Panc1 (cell line): ENCODE measurements at regions not wholly inside any gene's neighbourhood (a gene's known extent, or its start where the extent isn't known, plus 50 kb on each side); places are given as distances from the start of the nearest gene placed in this dataset.

Source experiments
- ATAC-seq: fragments of 200-7000 bp; cut with Tn5 transposase; 2 replicates; pipeline ENCODE4 v1.9.1; 2020; ENCODE audit warnings: mild to moderate bottlenecking, moderate library complexity
- BruUV-seq: library from RNA; stranded (reverse); fragments of 400-500 nt; replicated peaks from 2 replicates; lab custom pipeline; 2021; lab: Mats Ljungman, UMichigan
- CTCF ChIA-PET: fragments of 300-600 bp; sonication (Branson Sonifier 250); formaldehyde crosslinking; loops from one replicate; lab custom pipeline; 2022; ENCODE audit warnings: antibody characterized with exemption; lab: Charles Lee
- POLR2A ChIA-PET: fragments of 300-600 bp; sonication (Branson Sonifier 250); formaldehyde crosslinking; loops from one replicate; lab custom pipeline; 2022; ENCODE audit warnings: antibody characterized with exemption; lab: Charles Lee
- DNase-seq: peaks from one replicate; pipeline ENCODE4 v3.0.0-alpha.2; 2010; ENCODE audit warnings: low read depth, low spot score
- H3K27ac ChIP-seq: 2 replicates; pipeline ENCODE4 v1.5.1; 2011; ENCODE audit warnings: mild to moderate bottlenecking, low read length, inconsistent platforms
- H3K27me3 ChIP-seq: fragments of 200-500 bp; sonication (Bioruptor generic); 2 replicates; pipeline ENCODE4 v1.6.0; 2014; ENCODE audit warnings: low read length, inconsistent platforms; ENCODE audit not compliant: control insufficient read depth, insufficient read depth
- H3K36me3 ChIP-seq: fragments of 200-500 bp; sonication (Bioruptor generic); 2 replicates; pipeline ENCODE4 v1.5.1; 2014; ENCODE audit warnings: inconsistent platforms, mild to moderate bottlenecking, low read length, moderate library complexity; ENCODE audit not compliant: control insufficient read depth, insufficient read depth
- H3K4me1 ChIP-seq: 2 replicates; pipeline ENCODE4 v1.5.1; 2011; ENCODE audit warnings: inconsistent platforms, mild to moderate bottlenecking, low read length, moderate library complexity; ENCODE audit not compliant: control insufficient read depth, insufficient read depth
- H3K4me3 ChIP-seq, 2 experiments: 2 replicates each; pipeline ENCODE4 v1.5.1; 2011 to 2012; ENCODE audit warnings: low read depth in 2 of 2, low read length in 2 of 2, mild to moderate bottlenecking in 2 of 2, inconsistent platforms in 1 of 2, moderate library complexity in 1 of 2
- H3K9me3 ChIP-seq: fragments of 200-500 bp; sonication (Bioruptor generic); 2 replicates; pipeline ENCODE4 v1.5.1; 2014; ENCODE audit warnings: low read depth, mild to moderate bottlenecking, inconsistent platforms, low read length, moderate library complexity; ENCODE audit not compliant: control insufficient read depth, insufficient read depth
- CTCF ChIP-seq: fragments of 450-650 bp; IDR thresholded peaks from 2 replicates; pipeline ENCODE4 v1.5.1; 2017; ENCODE audit warnings: mild to moderate bottlenecking
- POLR2AphosphoS5 ChIP-seq: IDR thresholded peaks from 2 replicates; pipeline ENCODE4 v1.6.1; 2012; ENCODE audit warnings: mild to moderate bottlenecking, low read depth, low read length, moderate library complexity
- REST ChIP-seq, 2 experiments: IDR thresholded peaks; 2 replicates each; pipeline ENCODE4 v1.6.1; 2011 to 2012; ENCODE audit warnings: low read depth in 2 of 2, control low read depth in 1 of 2, low read length in 1 of 2, mild to moderate bottlenecking in 1 of 2, moderate library complexity in 1 of 2; ENCODE audit not compliant: insufficient read depth in 1 of 2
- SIN3A ChIP-seq: IDR thresholded peaks from 2 replicates; pipeline ENCODE4 v1.6.1; 2012; ENCODE audit warnings: low read depth, mild to moderate bottlenecking, low read length, moderate library complexity, borderline replicate concordance; ENCODE audit not compliant: insufficient read depth
- TCF7L2 ChIP-seq: IDR thresholded peaks from 2 replicates; pipeline ENCODE4 v1.6.1; 2011; ENCODE audit warnings: mild to moderate bottlenecking, low read depth, low read length, inconsistent platforms
- in situ Hi-C: cut with HindIII; loops from 2 replicates; pipeline ENCODE4 v1.10.0; 2016; ENCODE audit warnings: low sequenced_read_pairs, low pct_unique_long_range_greater_than_20kb
- intact Hi-C: fragments of 100-400 bp; cut with micrococcal nuclease; formaldehyde crosslinking; loops from one replicate; pipeline ENCODE4 v1.10.0; 2022; ENCODE audit not compliant: unreplicated experiment

GRCh38 chr6:51542475-51542874 is 544.9 kb downstream of the PKHD1 start:
- intact Hi-C loops: loop anchor here (2.0 kb wide), 1 partner anchor 726 kb away; no protein-coding TSS in a partner anchor
- Histone ChIP-seq H3K36me3 (no peaks in the 10 kb centered on the region), H3K27ac (no peak overlapping the region), H3K9me3 (no peaks in the 10 kb centered on the region), H3K27me3 (no peaks in the 10 kb centered on the region; the same call in 1 of the 2 replicates), H3K4me1 (no peaks in the 10 kb centered on the region), H3K4me3 (no peak overlapping the region)
- in situ Hi-C loops: no loop called here
- TF ChIP-seq CTCF (no peak), REST (IDR thresholded peaks at IDR 0.05; ENCODE audit: insufficient read depth in 1 of 2, low read depth in 2 of 2, low read length in 1 of 2) (no peak), TCF7L2 (no peak), SIN3A (no peak), POLR2AphosphoS5 (no peak)
- ChIA-PET POLR2A (interaction anchor here (0.7 kb wide), 1 partner anchor 244 kb away, joined by 3 read pairs; no protein-coding TSS in a partner anchor), CTCF (no interaction called here)
- ATAC-seq (no peak), DNase-seq (no peak)
- no TSS peak for BruUV-seq

GRCh38 chr6:51550243-51550642 is 537.2 kb downstream of the PKHD1 start:
- in situ Hi-C loops (no loop called here), intact Hi-C loops (no loop called here)
- Histone ChIP-seq H3K27me3 (no peaks in the 10 kb centered on the region), H3K9me3 (no peaks in the 10 kb centered on the region), H3K36me3 (no peaks in the 10 kb centered on the region), H3K27ac (no peak overlapping the region), H3K4me1 (no peaks in the 10 kb centered on the region), H3K4me3 (no peak overlapping the region)
- no TSS peak for BruUV-seq
- ChIA-PET CTCF (no interaction called here), POLR2A (no interaction called here)
- TF ChIP-seq CTCF (no peak), SIN3A (no peak), POLR2AphosphoS5 (no peak), TCF7L2 (no peak), REST (IDR thresholded peaks at IDR 0.05; ENCODE audit: insufficient read depth in 1 of 2, low read depth in 2 of 2, low read length in 1 of 2) (no peak)
- ATAC-seq (no peak), DNase-seq (no peak)
